ENCODE measurements at regions not wholly inside any gene's neighbourhood (a gene's known extent, or its start where the extent isn't known, plus 50 kb on each side); places are given as distances from the start of the nearest gene placed in this dataset.
"Not testable (repeated sequence)": the region's sequence is repeated elsewhere in the genome, so short reads cannot be mapped to it uniquely, and the experiment has no call there.

DNA sequence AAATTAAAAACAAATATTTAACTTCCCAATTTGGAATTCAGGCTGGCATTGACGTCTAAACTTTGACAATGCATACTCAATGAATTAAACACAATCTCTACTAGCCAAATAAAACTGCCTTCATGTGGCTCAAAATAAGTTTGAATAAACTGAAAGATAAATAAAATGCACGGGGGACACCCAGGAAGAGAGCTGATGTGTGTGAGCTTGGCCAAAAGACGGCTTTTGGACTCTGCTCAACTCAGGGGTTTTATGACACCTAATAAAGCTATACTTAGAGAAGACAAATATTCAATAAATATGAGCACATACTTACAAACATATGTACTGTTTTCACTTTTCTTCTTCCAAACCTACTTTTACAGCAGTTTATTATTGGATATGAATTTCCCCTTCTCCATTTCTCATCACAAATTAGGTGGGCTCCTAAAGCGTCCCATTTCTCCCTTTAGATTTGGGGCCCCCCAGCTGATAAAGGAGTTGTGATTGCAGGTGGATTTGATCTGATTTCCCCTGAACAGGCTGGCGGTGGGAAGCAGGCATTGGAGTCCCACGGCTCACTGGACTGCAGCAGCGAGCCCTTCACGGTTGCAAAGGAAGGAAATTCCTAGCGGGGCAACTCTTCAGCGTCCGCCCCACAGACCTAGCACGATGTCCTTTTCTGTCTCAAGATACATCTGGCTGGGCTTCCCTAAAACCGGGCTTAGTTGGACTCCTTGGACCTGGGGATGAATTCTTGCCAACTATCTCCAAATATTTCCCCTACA, 79.6 kb downstream of the INSIG1 start:
- no peak for DNase-seq (ENCODE audit: low spot score)

DNA sequence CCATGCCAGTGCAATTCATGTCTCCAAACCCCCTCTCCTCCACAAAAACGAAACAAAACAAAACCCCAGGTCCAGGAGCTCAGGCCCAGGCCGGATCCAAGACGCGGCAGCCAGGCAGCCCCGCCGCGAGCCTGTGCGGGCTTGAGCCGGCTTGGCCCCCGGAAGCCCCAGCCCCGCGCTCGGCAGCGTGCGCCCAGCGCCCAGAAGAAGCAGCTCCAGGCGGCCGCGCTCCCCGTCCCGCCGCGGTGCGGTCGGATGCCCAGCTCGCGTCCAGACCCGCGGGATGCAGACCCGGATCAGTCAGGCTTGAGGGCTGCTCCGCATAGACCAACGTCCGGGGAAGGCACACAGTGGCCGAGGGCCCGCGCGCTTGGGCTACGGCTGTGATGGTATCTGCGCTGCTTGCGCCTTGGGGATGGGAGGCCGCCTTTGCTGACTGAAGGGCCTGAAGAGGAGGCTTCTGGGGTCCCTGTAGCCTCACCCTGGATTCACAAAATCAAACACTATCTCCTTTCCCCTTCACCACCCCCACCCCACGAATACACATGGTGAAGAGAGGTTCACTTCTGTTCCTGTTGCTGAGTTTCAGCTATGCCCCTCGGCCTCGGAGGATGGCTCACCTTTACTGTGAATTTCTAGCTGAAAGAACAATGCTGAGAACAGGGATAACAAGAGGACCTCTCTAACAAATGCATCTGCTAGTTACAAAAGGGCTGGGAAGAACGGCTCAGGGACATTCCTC, 79.9 kb upstream of the EN2 start:
- DNase-seq (ENCODE audit: low spot score): no peak

- DNase-seq (ENCODE audit: low spot score): no peak
Measured at GRCh38 chr7:155378580-155378934, 79.4 kb upstream of the EN2 start.

GRCh38 chr7:155378959-155379871, 78.7 kb upstream of the EN2 start:
- DNase-seq (ENCODE audit: low spot score): no peak

DNA sequence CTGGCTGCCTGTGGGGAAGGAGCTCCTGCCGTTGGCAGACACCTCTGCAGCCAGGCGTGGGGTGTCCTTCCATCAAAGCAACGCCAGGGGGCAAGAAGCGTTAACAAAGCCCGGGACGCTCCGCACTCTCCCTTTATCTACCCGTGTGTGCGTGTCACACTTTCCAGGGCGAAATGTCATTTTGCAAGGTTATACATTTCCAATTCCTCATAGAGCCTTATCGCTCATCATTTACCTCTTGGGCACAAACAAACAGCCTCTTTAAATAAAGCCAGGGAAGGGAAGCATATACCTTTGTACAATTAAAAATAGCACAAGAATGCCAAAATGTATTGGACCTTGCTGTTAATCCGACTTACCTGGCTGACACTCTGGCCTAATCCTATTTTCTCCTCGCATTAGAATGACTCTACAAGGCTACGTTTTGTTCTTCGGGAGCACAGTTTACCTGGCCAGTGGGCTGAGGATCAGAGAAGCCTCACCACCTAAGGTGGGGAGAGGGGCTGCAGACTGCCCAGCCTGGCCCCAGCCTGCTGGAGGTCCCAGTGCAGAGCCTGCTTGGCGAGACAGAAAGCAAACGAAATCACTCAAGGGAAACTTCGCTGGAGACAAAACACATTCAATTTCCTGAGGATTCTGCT, 77.6 kb upstream of the EN2 start:
- peak; percentile 78 for DNase-seq (ENCODE audit: low spot score)

DNA sequence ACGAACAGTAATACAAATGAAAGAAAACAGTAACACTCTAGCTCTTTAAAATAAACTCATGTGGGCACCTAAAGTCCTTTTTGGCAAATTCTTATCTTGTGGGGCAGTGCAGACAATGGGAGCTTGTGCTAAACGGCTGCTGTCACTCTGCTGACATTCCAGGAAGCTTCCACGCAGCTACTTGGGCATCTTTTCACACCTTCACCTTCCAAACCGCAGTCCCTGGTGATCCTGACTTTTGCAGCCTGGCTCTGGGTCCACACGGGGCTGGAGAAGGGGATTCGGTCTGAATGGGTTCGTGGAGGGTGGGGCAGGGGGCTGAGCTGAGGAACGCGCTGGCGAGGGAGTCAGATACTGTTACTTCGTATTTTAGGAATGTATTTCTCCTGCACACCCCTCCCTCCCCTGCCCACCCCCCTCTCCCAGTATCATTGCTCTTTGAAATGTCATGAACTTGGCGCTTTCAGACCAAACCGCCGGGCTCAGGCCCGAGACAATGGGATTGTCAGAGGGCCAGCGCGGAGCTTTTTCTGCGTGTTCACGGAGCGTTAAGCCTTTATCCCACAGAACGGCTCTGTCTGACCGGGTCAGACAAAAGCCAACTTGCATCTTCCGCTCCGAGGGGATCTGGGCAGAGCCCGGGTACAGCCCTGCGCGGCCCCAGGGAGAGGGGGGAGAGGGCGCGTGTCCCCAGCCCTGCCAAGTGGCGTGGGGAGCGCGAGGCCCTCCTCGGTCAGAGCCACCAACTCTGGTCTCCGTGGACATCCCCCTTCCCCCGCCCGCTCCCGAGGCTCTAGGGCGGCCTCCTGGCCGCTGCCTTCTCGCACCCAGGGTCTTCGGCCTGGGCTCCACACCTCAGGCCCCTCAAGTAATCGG, 76.7 kb upstream of the EN2 start:
- DNase-seq (ENCODE audit: low spot score): no peak

- no peak for DNase-seq (ENCODE audit: low spot score)
Measured at GRCh38 chr7:155381852-155382801, 75.8 kb upstream of the EN2 start.

DNA sequence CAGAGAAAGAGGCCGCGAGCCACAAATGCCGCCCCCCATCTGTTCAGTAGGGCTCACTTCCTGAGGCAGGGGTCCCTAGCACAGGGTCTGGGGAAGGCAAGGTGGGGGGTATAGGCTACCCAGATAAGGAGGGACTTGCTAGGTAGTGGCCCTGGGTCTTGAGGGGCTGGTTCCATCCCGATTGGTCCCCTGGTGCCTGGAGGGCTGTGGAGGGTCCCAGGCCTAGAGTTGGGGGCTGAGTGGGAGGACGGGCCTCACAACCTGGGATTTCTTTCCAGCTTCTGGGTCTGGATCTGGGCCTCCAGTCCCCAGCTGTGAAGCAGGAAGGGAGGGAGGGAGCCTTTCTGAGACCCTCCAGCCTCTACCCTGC, 75.1 kb upstream of the EN2 start:
- DNase-seq (ENCODE audit: low spot score): no peak

GRCh38 chr7:155383756-155384491, 74.0 kb upstream of the EN2 start:
- no peak for DNase-seq (ENCODE audit: low spot score)

DNA sequence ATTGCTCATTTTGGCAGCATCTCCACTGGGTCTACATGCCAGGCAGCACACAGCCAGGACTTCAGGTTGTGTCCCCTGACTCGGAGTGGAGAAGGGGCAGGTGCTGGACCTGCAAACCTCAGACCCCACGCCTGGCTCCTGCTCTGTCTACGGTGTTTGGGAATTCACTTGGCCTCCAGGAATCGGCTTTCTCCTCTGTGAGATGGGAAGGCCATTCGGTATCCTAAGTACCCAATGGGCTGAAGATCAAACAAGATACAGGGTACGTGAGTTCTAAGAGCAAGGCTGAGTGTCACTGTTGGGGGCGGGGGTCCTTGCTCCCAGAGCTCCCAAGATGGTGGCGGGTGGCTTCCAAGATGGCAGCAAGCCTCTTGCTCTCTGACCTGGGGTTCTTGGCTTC, 73.2 kb upstream of the EN2 start:
- DNase-seq (ENCODE audit: low spot score): no peak

- DNase-seq (ENCODE audit: low spot score): not testable (repeated sequence)
Measured at GRCh38 chr7:155385182-155385581, 72.7 kb upstream of the EN2 start.

DNA sequence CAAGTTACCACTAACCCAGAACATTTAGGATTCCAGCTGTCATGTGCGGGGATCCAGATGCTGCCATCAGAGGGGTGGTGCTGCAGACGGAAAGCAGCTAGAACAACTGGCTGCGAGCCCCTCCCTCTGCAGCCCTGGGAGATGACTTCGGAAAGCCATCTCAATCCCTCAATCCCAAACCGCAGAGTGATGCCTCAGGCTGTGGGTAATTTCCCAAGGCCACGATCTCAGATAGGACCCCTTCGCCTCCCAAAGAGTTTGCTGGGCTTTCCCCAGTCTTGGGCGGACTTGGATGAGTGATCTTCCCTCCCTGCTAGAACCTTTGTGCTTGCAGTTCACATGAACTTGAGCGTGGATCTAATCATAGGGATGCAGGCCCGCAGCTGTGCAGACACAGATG, 71.3 kb upstream of the EN2 start:
- DNase-seq (ENCODE audit: low spot score): no peak

GRCh38 chr7:155387066-155387620, 70.8 kb upstream of the EN2 start:
- no peak for DNase-seq (ENCODE audit: low spot score)

DNA sequence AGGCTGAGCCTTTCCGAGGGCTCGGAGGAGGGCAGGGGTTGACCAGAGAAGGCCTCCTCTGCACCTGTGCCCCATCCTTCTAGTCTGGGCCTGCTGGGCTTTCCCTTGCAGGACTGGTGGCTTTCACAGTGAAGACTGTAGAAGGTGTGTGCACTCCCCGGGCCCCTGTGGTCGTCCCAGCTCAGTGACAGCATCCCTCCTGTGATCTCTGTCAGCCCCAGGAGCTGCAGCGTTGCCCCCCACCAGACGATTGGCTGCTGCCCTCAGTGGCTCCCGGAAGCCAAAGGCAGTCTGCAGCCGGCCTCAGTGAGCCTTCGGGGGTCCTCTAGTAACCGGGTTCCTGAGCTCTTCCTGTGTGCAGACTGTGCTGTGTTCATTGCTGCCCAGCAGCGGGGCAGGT, 69.4 kb upstream of the EN2 start:
- no peak for DNase-seq (ENCODE audit: low spot score)

DNA sequence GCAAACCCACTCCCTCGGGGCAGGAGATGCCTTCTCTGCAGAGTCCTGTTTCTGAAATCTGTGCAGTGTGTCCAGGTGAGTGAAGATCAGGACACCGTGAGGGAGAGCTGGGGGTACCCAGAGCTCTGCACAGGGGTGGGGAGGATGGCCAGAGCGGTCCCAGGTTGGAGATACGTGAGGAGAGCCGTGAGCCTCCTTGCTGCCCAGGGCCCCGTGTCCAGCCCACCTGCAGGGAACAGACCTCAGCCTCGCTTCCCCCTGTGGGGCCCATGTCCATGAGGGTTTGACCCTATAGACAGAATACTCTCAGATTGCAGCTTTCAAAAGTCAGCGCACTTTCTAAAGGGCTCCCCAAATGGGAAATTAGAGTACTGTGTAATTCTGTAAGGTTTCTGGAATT, 66.5 kb upstream of the EN2 start:
- no peak for DNase-seq (ENCODE audit: low spot score)

DNA sequence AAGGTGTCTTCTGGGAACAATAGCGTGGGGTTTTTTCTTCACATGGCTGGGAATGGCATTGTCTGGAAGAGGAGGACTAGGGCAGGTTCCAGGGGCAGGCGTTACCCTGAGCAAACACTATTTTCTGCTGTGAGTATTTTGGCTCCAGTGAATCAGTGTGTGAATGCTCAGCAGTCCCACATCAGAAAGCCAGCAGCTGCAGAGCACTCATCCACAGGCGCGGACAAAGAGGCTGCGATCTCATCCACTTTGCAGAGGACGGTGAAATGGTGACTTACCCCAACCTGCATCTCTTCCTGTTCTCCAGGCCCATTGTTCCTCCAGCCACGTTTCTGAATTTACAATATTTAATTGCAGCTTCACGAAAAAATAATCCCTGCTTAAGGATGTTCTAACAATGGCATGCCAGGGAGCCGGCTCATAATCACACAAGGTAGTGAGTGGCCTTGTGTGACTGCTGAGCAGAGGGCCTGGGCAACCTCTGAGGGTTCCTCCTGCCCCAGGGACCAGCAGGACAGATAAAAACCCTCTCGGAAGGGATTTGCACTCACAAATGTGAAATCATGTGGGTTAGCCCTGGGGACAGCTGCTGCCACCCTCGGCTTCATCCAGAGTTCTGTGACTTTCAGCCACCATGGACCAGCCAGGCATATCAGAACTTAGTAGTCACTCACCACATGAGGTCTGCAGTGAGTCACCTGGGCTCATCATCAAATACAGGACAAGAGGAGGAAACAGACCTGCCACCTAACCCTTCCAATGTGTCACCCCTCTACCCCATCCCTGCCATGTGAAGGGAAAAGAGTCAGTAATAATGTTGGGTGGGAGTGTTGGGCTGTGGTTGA, 65.0 kb upstream of the EN2 start:
- DNase-seq (ENCODE audit: low spot score): peak; percentile 71

GRCh38 chr7:155394413-155394812, 63.5 kb upstream of the EN2 start:
- DNase-seq (ENCODE audit: low spot score): no peak

DNA sequence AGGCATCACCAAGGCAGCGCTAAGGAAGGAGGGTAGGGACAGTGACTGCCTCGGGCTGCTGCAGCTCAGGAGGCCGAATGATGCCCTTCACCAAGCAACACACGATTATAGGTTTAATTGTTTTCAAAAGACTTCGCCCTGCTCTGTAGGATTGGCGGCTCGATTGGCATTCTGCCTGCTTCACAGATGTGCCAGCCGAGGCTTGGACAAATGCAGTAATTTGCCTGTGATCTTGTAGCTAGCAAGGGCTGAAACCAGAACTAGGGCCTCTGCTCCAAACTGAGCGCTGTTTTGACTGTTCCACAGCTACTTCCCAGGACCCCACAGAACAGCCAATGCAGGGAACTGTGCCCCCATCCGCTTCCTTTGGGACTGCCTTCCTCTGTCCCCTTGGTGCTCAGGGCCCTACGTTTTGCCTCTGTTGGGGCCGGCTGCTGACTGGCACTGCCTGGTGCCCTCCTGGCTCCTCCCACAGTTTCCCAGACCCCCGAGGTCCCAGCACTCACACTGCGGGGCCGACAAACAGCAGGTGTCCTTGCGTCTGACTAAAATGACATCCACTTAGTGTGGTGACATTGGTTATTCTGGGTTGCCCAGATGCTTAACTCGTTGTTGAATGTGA, 62.6 kb upstream of the EN2 start:
- DNase-seq (ENCODE audit: low spot score): no peak

Data from SW480 (cell line).